ENCODE measurements at regions not wholly inside any gene's neighbourhood (a gene's known extent, or its start where the extent isn't known, plus 50 kb on each side); places are given as distances from the start of the nearest gene placed in this dataset.

GRCh38 chr15:39327005-39327730 is 253.7 kb upstream of the THBS1 start:
- no peak for DNase-seq

GRCh38 chr15:39330061-39330460 is 250.8 kb upstream of the THBS1 start:
- DNase-seq: no peak

- DNase-seq: no peak
Measured at GRCh38 chr15:39331584-39331983, 249.3 kb upstream of the THBS1 start.

- no peak for DNase-seq
Measured at GRCh38 chr15:39332846-39333245, 248.0 kb upstream of the THBS1 start.

GRCh38 chr15:39333393-39333792 is 247.5 kb upstream of the THBS1 start:
- no peak for DNase-seq

GRCh38 chr15:39333896-39334295 is 247.0 kb upstream of the THBS1 start:
- DNase-seq: no peak

- no peak for DNase-seq
Measured at GRCh38 chr15:39336926-39337325, 244.0 kb upstream of the THBS1 start.

GRCh38 chr15:39338251-39338650 is 242.6 kb upstream of the THBS1 start:
- no peak for DNase-seq

- DNase-seq: no peak
Measured at GRCh38 chr15:39340903-39341645, 239.8 kb upstream of the THBS1 start.

- no peak for DNase-seq
Measured at GRCh38 chr15:39344662-39345141, 236.2 kb upstream of the THBS1 start.

- DNase-seq: no peak
Measured at GRCh38 chr15:39345176-39345575, 235.7 kb upstream of the THBS1 start.

- no peak for DNase-seq
Measured at GRCh38 chr15:39347453-39347852, 233.4 kb upstream of the THBS1 start.

GRCh38 chr15:39350785-39351184 is 230.1 kb upstream of the THBS1 start:
- DNase-seq: no peak

GRCh38 chr15:39354189-39354588 is 226.7 kb upstream of the THBS1 start:
- no peak for DNase-seq

- no peak for DNase-seq
Measured at GRCh38 chr15:39357480-39358268, 223.2 kb upstream of the THBS1 start.

- DNase-seq: no peak
Measured at GRCh38 chr15:39358441-39359041, 222.3 kb upstream of the THBS1 start.

GRCh38 chr15:39359771-39360170 is 221.1 kb upstream of the THBS1 start:
- no peak for DNase-seq

GRCh38 chr15:39360452-39360851 is 220.4 kb upstream of the THBS1 start:
- no peak for DNase-seq

GRCh38 chr15:39361497-39361896 is 219.4 kb upstream of the THBS1 start:
- DNase-seq: no peak

GRCh38 chr15:39362821-39363561 is 217.9 kb upstream of the THBS1 start:
- no peak for DNase-seq

GRCh38 chr15:39363761-39364586 is 216.9 kb upstream of the THBS1 start:
- no peak for DNase-seq
